AG08396 (cell line): ENCODE measurements at regions not wholly inside any gene's neighbourhood (a gene's known extent, or its start where the extent isn't known, plus 50 kb on each side); places are given as distances from the start of the nearest gene placed in this dataset.

Source experiments
- DNase-seq: peaks from one replicate; pipeline ENCODE4 v3.0.0; 2012; ENCODE audit warnings: low spot score, mixed read lengths

DNA sequence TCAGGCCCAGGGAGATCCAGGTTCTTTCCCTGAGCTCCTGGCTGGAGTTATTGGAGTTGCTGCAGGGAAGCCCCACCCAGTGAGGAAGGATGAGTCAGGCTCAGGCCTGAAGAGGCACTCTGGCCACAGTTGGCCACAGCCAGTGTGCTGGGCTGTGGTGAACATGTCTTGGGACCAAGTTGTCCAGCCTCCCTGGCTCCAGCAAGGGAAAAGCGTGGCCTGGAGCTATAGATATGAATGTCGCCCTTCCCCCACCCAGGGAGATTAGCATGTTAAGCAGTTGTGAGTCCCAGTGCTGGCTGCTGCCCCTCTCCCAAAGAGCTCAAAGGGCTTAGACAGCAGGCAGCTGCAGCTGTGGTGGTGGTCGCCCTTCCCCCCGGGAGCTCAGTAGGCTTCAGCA, 963.2 kb downstream of the ROBO2 start:
- DNase-seq = no peak

DNA sequence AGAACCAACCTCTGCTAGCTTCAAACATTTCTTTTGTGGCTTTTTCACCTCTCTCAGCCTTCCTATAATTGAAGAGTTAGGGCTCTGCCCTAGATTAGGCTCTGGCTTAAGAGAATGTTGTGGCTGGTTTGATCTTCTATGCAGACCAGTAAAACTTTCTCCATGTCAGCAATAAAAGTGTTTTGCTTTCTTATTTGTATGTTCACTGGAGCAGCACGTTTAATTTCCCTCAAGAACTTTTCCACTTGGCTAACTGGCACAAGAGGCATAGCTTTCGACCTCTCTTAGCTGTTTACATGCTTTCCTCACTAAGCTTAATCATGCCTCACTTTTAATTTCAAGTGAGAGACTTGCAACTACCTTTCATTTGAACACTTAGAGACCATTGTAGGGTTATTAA, 964.7 kb downstream of the ROBO2 start:
- DNase-seq = no peak

DNA sequence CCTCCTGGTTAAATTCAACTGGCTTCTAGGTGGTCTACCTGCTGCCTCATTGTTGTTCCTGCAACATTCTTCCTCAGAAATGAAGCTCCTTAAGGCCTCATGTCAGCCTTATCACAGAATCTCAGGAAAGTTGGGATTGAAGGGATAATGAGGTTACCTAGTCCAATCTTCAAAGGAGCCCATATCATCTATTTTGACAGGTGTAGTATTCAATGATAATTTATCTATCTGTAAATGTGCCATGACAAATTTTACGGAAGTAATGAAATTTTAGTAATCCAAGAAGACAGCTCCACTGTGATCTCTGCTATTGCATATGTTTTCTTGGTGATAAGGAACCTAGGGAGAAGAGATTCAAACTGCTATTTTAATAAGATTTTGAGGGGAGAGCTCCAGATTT, 973.8 kb downstream of the ROBO2 start:
- DNase-seq = no peak

DNA sequence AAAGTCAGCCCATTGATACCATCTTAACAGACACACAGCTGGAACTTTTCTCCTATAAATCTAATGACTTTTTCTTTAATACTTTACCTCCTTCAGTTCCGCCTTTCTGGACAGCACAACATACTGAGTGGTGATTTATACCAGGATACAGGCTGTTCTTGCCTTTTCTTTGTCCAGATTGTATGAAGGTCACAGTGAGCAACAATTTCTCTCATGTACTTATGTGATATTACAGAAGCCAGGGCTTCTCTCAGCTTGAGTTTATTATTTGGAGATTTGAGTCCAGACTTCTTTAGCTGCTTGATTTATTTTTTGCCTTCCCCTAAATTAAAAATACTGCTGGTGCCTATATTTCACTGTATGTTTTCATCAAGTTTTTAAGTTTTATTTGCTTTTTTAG, 976.0 kb downstream of the ROBO2 start:
- DNase-seq = no peak

DNA sequence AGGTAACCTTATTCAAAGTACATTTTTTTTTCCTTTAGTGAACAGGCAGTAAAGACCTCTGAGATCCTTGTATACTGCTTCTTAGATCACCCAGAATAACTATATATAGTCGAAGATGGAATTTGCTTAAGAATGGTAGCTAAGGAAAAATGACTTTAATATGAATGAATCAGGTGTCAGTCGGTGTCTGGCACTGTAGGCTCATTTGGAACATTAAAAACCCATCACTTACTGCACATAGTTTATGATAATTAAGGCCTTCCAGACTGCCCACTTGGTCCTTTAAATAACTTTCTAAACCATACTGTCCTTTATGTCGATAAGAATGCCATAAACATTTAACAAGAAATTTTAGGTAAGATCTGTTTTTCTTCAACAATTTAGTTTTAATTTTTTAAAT, 981.8 kb downstream of the ROBO2 start:
- no peak for DNase-seq

DNA sequence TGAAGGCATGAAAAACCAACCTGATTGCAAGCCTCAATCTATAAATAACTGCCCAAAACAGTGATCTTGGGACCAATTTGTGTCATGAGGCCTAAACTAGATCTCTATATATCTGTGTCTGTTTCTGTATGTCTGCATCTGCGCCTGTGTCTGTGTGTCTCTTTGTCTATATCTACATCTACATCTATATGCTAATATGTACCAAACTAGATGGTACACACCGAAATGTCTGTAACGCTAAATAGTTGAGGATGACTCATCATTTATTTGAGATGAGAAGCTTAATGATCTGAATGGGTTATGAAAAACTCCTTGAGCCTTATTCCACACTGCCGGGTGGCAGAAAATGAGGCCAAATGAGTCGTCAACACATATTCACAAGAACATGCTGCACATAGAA, 982.3 kb downstream of the ROBO2 start:
- DNase-seq = no peak

DNA sequence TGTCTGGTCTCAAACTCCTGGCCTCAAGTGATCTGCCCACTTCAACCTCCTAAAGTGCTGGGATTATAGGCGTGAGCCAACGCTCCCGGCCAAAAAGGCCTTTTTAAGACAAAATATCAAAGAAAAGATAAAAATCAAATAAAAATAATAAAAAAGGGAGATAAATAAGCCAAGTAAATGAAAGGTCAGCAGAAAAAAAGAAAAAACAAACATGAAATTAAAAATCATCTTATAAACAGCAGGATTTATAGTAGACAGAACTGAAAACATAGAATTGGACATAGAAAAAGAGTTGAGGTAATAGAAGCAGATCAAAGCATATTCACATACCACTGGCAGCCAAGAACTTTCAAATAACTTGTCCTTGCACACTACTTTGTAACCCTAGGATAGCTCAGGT, 983.4 kb downstream of the ROBO2 start:
- DNase-seq = no peak

DNA sequence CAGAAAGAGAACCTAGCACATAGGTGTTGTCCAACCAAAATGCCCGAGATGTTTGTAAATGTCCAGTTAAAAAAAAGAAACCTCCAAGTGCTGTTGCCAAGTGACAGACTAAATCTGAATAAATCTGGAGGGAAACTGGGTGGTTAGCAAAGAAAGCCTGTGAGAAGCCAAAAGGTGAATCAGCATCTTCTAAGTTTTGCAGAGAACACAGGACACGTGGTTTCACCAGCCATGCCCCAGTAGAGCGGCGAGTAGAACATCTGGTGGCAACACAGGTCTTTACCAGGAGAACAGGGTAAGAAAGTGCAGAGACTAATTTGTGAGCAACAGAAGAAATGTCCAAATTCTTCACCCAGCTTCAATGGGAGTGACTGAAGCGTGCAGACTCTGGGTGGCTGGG, 986.0 kb downstream of the ROBO2 start:
- no peak for DNase-seq

DNA sequence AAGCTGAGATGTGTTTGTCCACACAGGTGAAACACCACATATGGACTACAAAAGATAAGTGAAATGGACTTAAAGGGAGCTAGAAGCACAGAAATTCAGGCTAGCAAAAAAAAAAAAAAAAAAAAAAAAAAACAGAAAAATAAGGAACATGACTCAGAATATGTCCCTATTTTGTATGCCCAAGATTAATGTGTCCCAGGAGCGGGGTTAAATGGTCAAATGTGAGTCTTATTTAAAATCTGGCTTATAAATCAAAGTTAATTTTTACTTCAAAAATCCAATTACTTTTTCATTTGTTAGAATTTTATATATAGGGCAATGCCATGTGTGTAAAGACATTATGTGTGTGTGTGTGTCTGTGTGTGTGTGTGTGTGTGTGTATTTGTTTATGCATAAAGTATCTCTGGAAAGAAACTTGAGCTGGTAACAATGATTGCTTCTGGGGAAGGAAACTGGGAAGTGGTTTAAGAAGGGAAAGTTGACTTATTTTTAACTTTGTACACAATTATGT, 986.5 kb downstream of the ROBO2 start:
- DNase-seq = no peak

DNA sequence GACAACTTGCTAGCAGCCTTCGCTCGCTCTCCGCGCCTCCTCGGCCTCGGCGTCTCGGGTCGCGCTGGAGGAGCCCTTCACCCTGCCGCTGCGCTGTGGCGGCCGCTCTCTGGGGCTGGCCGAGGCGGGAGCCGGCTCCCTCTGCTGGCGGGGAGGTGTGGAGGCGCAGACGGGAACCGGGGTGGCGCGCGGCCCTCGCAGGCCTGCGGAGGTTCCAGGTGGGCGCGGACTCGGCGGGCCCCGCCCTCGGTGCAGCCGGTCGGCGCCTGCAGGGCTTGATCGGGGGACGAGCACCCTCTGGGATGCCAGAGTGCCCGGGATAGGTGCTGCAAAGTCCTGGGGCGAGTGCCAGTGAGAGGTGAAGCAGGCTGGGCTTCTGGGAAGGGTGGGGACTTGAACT, 989.9 kb downstream of the ROBO2 start:
- DNase-seq = no peak

DNA sequence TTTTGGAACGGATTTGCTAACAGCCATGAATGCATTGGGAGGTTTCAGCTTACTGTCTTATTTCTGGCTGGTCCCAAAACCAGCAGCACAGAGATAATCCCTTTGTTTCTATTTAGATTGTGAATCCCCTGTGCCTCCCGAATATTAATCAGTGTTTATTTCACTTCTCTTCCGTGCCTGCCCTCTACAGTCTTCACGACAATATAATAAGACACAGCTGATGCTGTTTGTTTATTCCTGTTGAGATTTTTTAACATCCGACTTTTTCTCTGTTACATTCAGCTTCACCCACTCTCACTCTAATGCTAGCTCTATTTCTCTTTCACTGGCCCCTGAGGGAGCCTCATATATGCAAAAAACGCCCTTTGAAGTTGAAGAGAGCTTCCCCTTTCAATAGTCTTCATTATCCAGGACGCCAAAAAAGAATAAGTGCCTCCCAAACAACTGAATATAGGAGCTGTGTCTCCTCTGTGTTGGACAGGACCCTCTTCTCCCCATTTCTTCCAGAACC, 995.3 kb downstream of the ROBO2 start:
- DNase-seq = no peak

DNA sequence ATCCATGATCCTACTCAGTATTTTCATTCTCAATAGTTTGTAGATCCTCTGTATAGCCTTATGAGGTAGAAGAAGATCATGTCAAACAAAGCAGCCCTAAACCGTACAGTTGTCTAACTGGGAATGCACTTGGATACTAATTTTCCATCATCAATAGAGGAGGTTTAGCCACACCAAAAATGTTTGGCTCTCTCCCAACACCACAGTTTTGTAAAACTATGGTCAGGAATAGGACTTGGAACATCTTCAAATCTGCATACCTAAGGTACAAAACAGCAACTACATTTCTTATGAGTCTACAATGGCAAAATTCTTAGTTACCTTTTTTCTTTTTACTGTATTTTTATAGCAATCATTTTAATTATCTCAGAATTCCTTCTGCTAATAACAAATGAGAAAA, 1001.6 kb downstream of the ROBO2 start:
- peak; percentile 13 for DNase-seq

DNA sequence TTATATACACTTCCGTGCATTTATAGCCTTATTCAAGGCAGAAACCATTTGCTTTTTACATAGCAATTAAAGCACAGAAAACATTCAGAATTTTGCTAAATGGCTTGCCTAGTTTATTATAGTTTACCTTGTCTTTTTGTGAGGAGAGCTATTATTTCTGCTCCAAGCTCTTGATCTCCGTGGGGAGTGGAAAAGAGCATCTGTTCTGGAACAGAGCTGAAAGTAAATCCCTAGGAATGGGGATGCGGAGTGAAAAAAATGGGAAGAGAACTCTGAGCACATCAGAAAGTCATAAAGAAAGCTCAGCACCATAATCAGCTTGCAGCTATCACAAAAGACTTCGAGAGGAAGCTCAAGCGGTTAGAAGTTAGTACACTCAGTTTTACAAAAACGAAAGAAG, 1006.7 kb downstream of the ROBO2 start:
- DNase-seq = no peak

DNA sequence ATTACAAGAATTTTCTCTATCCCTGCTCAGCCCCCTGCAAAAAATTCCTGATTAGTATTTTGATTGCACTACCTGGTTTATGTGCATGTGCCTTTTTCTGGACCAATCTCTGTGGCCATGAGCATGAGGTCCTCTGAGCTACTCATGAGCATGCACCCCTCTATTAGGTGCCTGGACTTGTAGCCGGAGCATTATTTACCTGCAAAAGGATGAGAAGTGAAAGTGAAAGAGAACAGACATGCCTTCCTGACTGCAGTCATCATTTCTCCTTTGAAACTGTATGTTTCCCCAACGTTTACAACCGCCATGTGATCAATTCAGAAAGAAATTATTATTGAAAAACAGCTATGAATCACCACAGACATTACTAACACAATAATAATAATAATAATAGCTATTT, 1008.8 kb downstream of the ROBO2 start:
- no peak for DNase-seq

DNA sequence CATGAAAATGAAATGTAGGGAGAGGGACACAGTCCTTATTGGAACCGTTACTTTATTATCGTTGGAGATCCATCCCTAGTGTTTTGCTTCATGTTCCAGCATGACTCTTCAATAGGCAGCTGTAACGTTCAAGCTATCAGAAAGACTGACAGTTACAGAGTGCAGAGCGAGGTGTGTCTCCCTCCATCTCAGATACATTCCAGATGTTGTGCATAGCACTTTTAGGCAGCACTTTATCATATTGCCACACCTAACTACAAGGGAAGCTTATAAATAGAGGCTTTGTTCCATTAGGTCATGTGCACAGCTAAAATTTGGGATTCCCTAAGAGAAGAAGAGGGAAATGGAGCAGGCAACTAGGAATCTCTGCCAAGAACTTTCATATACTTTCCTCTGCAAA, 1009.6 kb downstream of the ROBO2 start:
- no peak for DNase-seq

DNA sequence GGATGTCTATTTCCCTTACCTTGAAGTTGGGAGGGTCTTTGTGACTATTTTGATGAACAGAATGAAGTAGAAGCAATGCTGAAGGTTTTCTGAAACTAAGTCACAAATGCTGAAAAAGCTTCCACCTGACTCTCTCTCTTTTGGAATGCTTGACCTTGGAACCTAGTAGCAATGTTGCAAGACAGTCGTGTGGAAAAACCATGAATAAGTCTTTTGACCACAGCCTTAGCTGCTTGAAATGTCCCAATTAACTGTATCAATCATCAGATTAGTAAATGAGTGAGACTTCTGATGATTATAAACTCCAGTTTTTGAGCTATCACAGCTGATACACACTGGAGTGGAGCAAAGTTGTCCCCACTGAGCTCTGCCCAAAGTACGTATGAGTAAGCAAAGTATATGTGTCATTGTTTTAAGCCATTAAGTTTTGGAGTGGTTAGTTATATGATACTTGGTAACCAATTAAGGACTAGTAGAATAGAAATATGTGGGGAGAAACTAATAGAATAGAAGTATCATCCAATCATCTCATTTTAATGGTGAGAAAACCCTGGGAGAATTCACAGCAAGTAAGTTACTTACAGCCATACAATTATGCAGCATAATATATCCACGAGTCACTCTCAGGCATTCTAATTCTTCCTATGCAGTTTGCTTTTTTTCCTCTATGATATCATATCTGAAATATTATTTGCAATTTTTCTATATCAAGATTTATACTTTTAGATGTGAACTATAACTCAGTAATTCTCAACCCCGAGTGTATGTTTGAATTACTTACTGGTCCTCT, 1010.6 kb downstream of the ROBO2 start:
- no peak for DNase-seq

DNA sequence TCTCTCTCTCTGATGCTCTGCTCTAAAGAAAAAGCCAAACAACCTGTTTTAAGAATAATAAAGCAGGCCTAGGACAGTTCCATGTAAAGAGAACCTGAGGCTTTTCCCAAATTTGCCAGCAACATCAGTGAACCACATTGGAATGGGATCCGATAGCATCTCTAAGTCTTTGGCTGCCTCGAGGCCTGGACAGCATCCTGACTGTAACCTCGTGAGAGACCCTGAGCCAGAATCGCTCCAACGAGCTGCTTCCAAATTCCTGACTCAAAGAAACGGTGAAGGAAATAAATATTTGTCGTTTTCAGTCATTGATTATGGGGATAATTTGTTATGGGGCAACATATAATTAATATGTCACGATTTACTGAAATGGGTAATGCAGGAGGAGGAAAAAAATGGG, 1012.8 kb downstream of the ROBO2 start:
- DNase-seq = no peak

DNA sequence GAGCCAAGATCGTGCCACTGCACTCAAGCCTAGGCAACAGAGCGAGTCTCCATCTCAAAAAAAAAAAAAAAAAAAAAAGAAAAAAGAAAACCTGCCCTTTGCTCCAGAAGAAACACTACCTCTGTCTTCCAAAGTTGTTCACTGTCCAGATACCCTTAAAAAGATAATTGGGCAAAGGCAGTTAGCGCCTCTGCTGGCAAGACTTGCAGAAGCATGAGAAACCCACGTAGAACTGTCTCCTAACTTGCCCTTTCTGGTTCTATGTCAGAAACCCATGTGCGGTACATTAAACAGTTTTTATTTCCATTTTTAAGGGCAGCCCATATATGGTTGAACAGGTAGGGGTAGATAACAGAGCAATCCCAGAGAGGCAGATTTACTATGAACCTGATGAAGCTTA, 1026.4 kb downstream of the ROBO2 start:
- no peak for DNase-seq

DNA sequence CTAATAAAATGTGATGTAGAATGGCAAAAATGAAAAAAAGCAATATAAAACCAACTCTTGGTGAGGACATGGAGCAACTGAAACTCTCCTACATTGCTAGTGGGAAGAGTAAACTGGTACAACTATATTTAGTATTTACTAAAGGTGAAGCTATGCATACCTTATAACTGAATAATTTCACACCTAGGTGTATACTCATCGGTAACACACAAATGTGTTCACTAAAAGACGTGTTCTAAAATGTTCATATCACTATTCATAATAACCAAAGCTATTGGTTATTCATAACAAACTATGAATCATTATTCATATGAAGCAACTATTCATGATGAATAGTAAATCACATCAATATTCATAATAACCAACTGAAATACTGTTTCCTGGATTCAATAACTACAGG, 1030.3 kb downstream of the ROBO2 start:
- DNase-seq = no peak

DNA sequence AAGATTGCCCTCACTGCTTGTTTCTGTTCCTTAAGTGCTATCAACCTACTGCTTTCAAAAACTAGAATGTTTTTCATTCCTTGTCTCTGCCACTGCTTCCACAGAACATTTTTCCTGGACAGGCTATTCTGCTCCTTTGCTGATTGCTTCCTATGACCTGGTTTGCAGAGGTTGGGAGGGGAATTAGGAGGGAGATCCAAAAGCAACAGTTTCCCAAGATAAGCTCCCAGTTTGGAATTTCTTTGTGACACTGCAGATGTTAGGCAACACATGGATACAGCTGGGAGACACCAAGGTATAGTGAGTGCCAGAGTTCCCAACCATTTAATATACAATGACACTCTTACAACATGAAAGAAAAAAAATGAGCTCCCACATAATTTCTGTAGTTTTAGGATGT, 1036.5 kb downstream of the ROBO2 start:
- no peak for DNase-seq

DNA sequence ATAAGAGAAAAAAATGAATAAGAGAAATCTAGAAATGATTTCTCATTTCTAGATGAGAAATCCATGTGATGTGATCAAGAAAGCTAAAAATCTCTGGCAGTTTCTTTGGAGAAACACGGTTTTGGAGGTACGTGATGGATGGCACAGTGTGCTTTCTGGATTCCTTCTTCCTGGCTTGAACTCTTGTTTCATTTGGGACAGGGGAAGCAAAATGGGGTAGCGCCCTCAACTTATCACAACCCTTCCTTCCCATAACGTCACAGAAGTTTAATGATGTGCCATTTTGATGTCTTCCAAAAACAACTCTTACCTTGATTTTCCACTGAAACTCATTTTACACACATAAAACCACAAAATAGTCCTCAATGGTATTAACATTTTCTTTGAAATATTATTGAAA, 1037.3 kb downstream of the ROBO2 start:
- no peak for DNase-seq

DNA sequence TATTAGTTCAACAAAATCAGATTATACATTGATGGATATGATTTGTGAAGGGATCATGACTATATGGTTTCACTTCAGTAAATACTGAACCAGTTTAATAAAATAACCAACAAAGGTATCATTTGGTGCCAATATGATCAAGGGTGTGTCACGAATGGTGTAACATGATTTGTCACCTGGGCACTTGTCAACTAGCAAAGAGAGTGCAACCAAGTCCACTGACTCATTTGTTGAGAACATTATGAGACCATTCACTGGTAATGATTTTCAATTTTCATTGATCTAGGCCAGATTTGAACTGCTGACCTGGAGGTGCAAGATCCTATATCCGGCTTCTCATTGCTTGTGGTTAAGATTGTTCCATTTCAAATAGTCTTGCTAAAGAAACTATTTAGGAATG, 1037.9 kb downstream of the ROBO2 start:
- DNase-seq = no peak

DNA sequence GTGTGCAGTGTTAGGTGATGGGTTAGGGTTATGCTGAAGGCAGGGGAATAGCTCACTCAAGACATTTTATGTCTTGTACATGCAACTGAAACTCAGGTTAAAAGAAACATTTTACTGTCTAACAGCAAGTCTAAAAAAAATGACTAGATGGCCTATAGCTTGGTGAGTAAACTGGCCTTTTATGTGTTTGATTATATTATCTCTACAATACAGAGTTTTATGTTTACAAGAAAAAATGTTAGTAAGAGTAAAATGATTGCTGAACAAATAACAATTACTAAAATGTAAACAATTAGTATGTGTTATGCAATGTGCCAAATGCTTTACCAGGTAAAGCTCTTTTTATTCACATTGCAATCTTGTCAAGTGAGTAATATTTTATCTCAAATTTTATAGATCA, 1039.6 kb downstream of the ROBO2 start:
- no peak for DNase-seq

DNA sequence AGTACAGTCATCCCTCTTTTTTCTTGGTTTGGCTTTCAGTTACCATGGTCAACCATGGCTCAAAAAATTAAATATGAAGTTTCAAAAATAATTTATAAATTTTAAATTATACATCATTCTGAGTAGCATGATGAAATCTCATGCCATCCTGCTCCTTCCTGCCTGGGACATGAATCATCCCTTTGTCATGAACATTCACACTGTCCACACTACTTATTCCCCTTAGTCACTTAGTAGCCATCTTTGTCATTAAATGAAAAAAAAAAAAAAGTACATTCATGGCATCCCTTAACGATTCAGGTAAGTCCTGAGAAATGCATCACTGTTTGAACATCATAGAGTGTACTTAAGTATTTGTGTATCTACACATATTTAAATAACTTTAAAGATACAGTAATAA, 1046.3 kb downstream of the ROBO2 start:
- DNase-seq = no peak
